GM12878 (cell line): ENCODE measurements at regions not wholly inside any gene's neighbourhood (a gene's known extent, or its start where the extent isn't known, plus 50 kb on each side); places are given as distances from the start of the nearest gene placed in this dataset.

Experiments
- ATAC-seq: fragments of 200-7000 bp; cut with Tn5 transposase; 3 replicates; pipeline ENCODE4 v1.9.1; 2020; ENCODE audit warnings: mild to moderate bottlenecking, moderate library complexity
- BruUV-seq: library from RNA; stranded (reverse); fragments of 400-500 nt; replicated peaks from 2 replicates; lab custom pipeline; 2021; lab: Mats Ljungman, UMichigan
- CTCF ChIA-PET: fragments of 300-600 bp; sonication (Branson Sonifier 250); formaldehyde crosslinking; extraction: SDS; loops from one replicate; lab custom pipeline; 2021; ENCODE audit warnings: inconsistent platforms; lab: Yijun Ruan, JAX
- POLR2A ChIA-PET: fragments of 350-600 bp; formaldehyde crosslinking; extraction: SDS; loops from one replicate; lab custom pipeline; 2021; ENCODE audit warnings: inconsistent platforms; lab: Charles Lee
- RAD21 ChIA-PET: fragments of 300-600 bp; sonication (Branson Sonifier 250); formaldehyde crosslinking; loops from one replicate; lab custom pipeline; 2023; ENCODE audit warnings: antibody characterized with exemption; ENCODE audit not compliant: unreplicated experiment; lab: Charles Lee
- SMC1A ChIA-PET: fragments of 300-600 bp; sonication (Branson Sonifier 250); formaldehyde crosslinking; loops from one replicate; lab custom pipeline; 2023; ENCODE audit not compliant: unreplicated experiment, uncharacterized antibody; lab: Charles Lee
- DNase-seq: peaks from one replicate; pipeline ENCODE4 v3.0.0-alpha.2; 2011; ENCODE audit warnings: low read depth, low spot score
- FAIRE-seq: peaks from 3 replicates; lab custom pipeline; 2011; peaks lifted over from hg19 to GRCh38; lab: Jason Lieb, UNC
- H2AFZ ChIP-seq: 2 replicates; pipeline ENCODE4 v1.6.0; 2011; ENCODE audit warnings: low read depth, low read length, control low read depth; ENCODE audit not compliant: control insufficient read depth
- H3K27ac ChIP-seq: 2 replicates; pipeline ENCODE4 v1.5.1; 2011; ENCODE audit warnings: control low read depth; ENCODE audit not compliant: control insufficient read depth, insufficient read depth
- H3K27me3 ChIP-seq, 2 experiments: replicated peaks in 1 of 2; 2 replicates each; pipeline versions ENCODE4 v1.6.0 to v1.6.1; 2011; ENCODE audit warnings: low read length in 1 of 2; ENCODE audit not compliant: control insufficient read depth in 2 of 2, insufficient read depth in 2 of 2
- H3K36me3 ChIP-seq, 2 experiments: 2 replicates each; pipeline ENCODE4 v1.5.1; 2011; ENCODE audit warnings: low read length in 1 of 2; ENCODE audit not compliant: control insufficient read depth in 2 of 2, insufficient read depth in 2 of 2
- H3K4me1 ChIP-seq: 2 replicates; pipeline ENCODE4 v1.6.1; 2011; ENCODE audit warnings: mild to moderate bottlenecking, low read length, moderate library complexity, mixed read lengths; ENCODE audit not compliant: control insufficient read depth, insufficient read depth
- H3K4me2 ChIP-seq: 2 replicates; pipeline ENCODE4 v1.6.0; 2011; ENCODE audit warnings: control low read depth; ENCODE audit not compliant: control insufficient read depth, insufficient read depth
- H3K4me3 ChIP-seq: fragments of 200-600 bp; sonication (generic); 2 replicates; pipeline ENCODE4 v1.5.1; 2016
- H3K79me2 ChIP-seq: 2 replicates; pipeline ENCODE4 v1.6.0; 2011; ENCODE audit warnings: low read length; ENCODE audit not compliant: control insufficient read depth, insufficient read depth
- H3K9ac ChIP-seq: 2 replicates; pipeline ENCODE4 v1.8.0; 2011; ENCODE audit warnings: low read length, control low read depth, mixed read lengths; ENCODE audit not compliant: control insufficient read depth, insufficient read depth
- H3K9me3 ChIP-seq: replicated peaks from 3 replicates; pipeline ENCODE4 v1.5.1; 2011; ENCODE audit warnings: mild to moderate bottlenecking, low read length; ENCODE audit not compliant: control insufficient read depth, insufficient read depth
- H4K20me1 ChIP-seq: 2 replicates; pipeline ENCODE4 v1.6.0; 2011; ENCODE audit not compliant: control insufficient read depth, insufficient read depth
- CBX3 ChIP-seq: fragments of 200-600 bp; sonication (generic); IDR thresholded peaks from 2 replicates; pipeline ENCODE4 v1.6.1; 2016; ENCODE audit warnings: low read depth, borderline replicate concordance
- ELK1 ChIP-seq: IDR thresholded peaks from 2 replicates; pipeline ENCODE4 v1.6.1; 2012; ENCODE audit warnings: low read depth, low read length, improper control_type of control experiment
- EP300 ChIP-seq, 2 experiments: fragments of 150-350 bp in 1 of 2; IDR thresholded peaks; 2 replicates each; pipeline ENCODE4 v1.6.1; 2011 to 2012; ENCODE audit warnings: low read depth in 2 of 2, low read length in 2 of 2, borderline replicate concordance in 1 of 2, improper control_type of control experiment in 1 of 2, inconsistent platforms in 1 of 2; ENCODE audit not compliant: control insufficient read depth in 1 of 2
- HDAC6 ChIP-seq: fragments of 200-600 bp; sonication (generic); IDR thresholded peaks from one replicate; pipeline ENCODE4 v1.8.0; 2017; ENCODE audit warnings: antibody characterized with exemption; ENCODE audit not compliant: unreplicated experiment
- HDGF ChIP-seq: fragments of 450-650 bp; IDR thresholded peaks from 2 replicates; pipeline ENCODE4 v1.6.1; 2016; ENCODE audit warnings: antibody characterized with exemption
- MEF2A ChIP-seq: IDR thresholded peaks from 2 replicates; pipeline ENCODE4 v1.6.1; 2011; ENCODE audit warnings: low read depth, mild to moderate bottlenecking, low read length, moderate library complexity; ENCODE audit not compliant: insufficient read depth
- MLLT1 ChIP-seq: fragments of 450-650 bp; IDR thresholded peaks from 2 replicates; pipeline ENCODE4 v1.6.1; 2016; ENCODE audit warnings: mild to moderate bottlenecking
- PAX5 ChIP-seq: IDR thresholded peaks from 2 replicates; pipeline ENCODE4 v1.6.1; 2011; ENCODE audit warnings: low read depth, low read length, borderline replicate concordance
- PAX8 ChIP-seq: fragments of 450-650 bp; IDR thresholded peaks from 2 replicates; pipeline ENCODE4 v1.6.1; 2017; ENCODE audit warnings: mild to moderate bottlenecking, moderate library complexity
- POLR2A ChIP-seq: IDR thresholded peaks from 2 replicates; pipeline ENCODE4 v1.6.1; 2011; ENCODE audit warnings: low read depth, mild to moderate bottlenecking, low read length
- SMAD1 ChIP-seq: fragments of 450-650 bp; IDR thresholded peaks from 2 replicates; pipeline ENCODE4 v1.6.1; 2018; ENCODE audit warnings: mild to moderate bottlenecking, low read depth; ENCODE audit not compliant: partially characterized antibody
- TCF12 ChIP-seq: IDR thresholded peaks from 2 replicates; pipeline ENCODE4 v1.6.1; 2011; ENCODE audit warnings: low read depth, mild to moderate bottlenecking, low read length
- TCF7 ChIP-seq: IDR thresholded peaks from 2 replicates; pipeline ENCODE4 v1.6.1; 2014; ENCODE audit warnings: antibody characterized with exemption, borderline replicate concordance
- USF1 ChIP-seq: IDR thresholded peaks from 2 replicates; pipeline ENCODE4 v1.6.1; 2011; ENCODE audit warnings: borderline replicate concordance, low read depth, mild to moderate bottlenecking, moderate library complexity, mixed read lengths, low read length; ENCODE audit not compliant: insufficient read depth; ENCODE audit errors: extremely low read length
- ZBED1 ChIP-seq: IDR thresholded peaks from 2 replicates; pipeline ENCODE4 v1.6.1; 2016; ENCODE audit warnings: borderline replicate concordance
- ZBTB4 ChIP-seq: fragments of 450-650 bp; formaldehyde crosslinking; IDR thresholded peaks from 2 replicates; pipeline ENCODE4 v1.4.0; 2022; ENCODE audit warnings: mild to moderate bottlenecking, moderate library complexity
- ZNF24 ChIP-seq: fragments of 450-650 bp; IDR thresholded peaks from 2 replicates; pipeline ENCODE4 v1.6.1; 2017; ENCODE audit warnings: antibody characterized with exemption, mild to moderate bottlenecking
- ZZZ3 ChIP-seq: IDR thresholded peaks from 2 replicates; pipeline ENCODE4 v1.6.1; 2011; ENCODE audit warnings: low read depth; ENCODE audit not compliant: control insufficient read depth, insufficient read length
- WGBS: methylation state at CpG from one replicate; pipeline ENCODE4 v1.1.6; 2016; ENCODE audit warnings: low lambda C conversion rate; ENCODE audit not compliant: insufficient replicate concordance, insufficient coverage; ENCODE audit errors: missing lambda C conversion rate; 5-methylcytosine and 5-hydroxymethylcytosine counted together
- in situ Hi-C: fragments of 300-500 bp; cut with MboI; formaldehyde crosslinking; loops from 9 replicates; pipeline ENCODE4 v1.14.3; 2018; ENCODE audit warnings: mixed read lengths
- intact Hi-C: fragments of 100-400 bp; cut with micrococcal nuclease; formaldehyde crosslinking; loops from one replicate; pipeline ENCODE4 v1.14.2; 2022; ENCODE audit not compliant: unreplicated experiment

- TF ChIP-seq TCF7 (no peak), PAX5 (no peak), ELK1 (no peak), HDAC6 (no peak), HDGF (no peak)
Observed at GRCh38 chr4:108536577-108536976, 83.8 kb upstream of the RPL34 start (continued).

- in situ Hi-C loops (no loop called here), intact Hi-C loops (no loop called here)
- H3K4me1 ChIP-seq = no peaks in the 10 kb centered on the region
- H3K9me3 ChIP-seq = no peaks in the 10 kb centered on the region
- ChIA-PET SMC1A (interaction anchor here (1.1 kb wide), 1 partner anchor 179 kb away, joined by 3 read pairs; no protein-coding TSS in a partner anchor), POLR2A (no interaction called here), CTCF (interaction anchor here (0.6 kb wide), 1 partner anchor 793 kb away, joined by 4 read pairs; no protein-coding TSS in a partner anchor), RAD21 (no interaction called here)
- no TSS peak for BruUV-seq
- H3K4me2 ChIP-seq = no peak overlapping the region
- ATAC-seq (no peak), DNase-seq (no peak), FAIRE-seq (no peak)
- H3K27me3 ChIP-seq = no peaks in the 10 kb centered on the region
- no peaks in the 10 kb centered on the region for H3K79me2 ChIP-seq
- H3K36me3 ChIP-seq = no peaks in the 10 kb centered on the region
- H2AFZ ChIP-seq = no peak overlapping the region
- WGBS = 15% methylated on average over 3 of the region's 3 CpGs
- no peak overlapping the region for H3K27ac ChIP-seq
- H3K9ac ChIP-seq = no peak overlapping the region
- H3K4me3 ChIP-seq = no peak overlapping the region
- H4K20me1 ChIP-seq = no peaks in the 10 kb centered on the region
- TF ChIP-seq ZZZ3 = no peak
- TF ChIP-seq PAX8 = no peak
- TF ChIP-seq ZBTB4 (CRISPR knock-in tag) = no peak
- no peak for TF ChIP-seq CBX3
- no peak for TF ChIP-seq MEF2A
- TF ChIP-seq EP300 (IDR thresholded peaks at IDR 0.05; ENCODE audit: borderline replicate concordance in 1 of 2, control insufficient read depth in 1 of 2, low read depth in 2 of 2, low read length in 2 of 2) = no peak
- no peak for TF ChIP-seq TCF12
- no peak for TF ChIP-seq USF1
- TF ChIP-seq MLLT1 = no peak
- TF ChIP-seq POLR2A = no peak
- TF ChIP-seq ZBED1 = no peak
- TF ChIP-seq ZNF24 = no peak
- no peak for TF ChIP-seq SMAD1
Observed at GRCh38 chr4:108535757-108536156, 84.6 kb upstream of the RPL34 start.
